HepG2 (cell line): ENCODE measurements at regions not wholly inside any gene's neighbourhood (a gene's known extent, or its start where the extent isn't known, plus 50 kb on each side); places are given as distances from the start of the nearest gene placed in this dataset.

Source experiments
- ATAC-seq: fragments of 200-7000 bp; cut with Tn5 transposase; 3 replicates; pipeline ENCODE4 v1.9.1; 2020; ENCODE audit warnings: mild to moderate bottlenecking, moderate library complexity
- BruUV-seq: library from RNA; stranded (reverse); fragments of 400-500 nt; replicated peaks from 2 replicates; lab custom pipeline; 2021; lab: Mats Ljungman, UMichigan
- CTCF ChIA-PET: fragments of 300-600 bp; formaldehyde crosslinking; extraction: SDS; loops from one replicate; lab custom pipeline; 2021; ENCODE audit warnings: low total read pairs, inconsistent platforms, low intra/inter-chr PET ratio; lab: Yijun Ruan, JAX
- POLR2A ChIA-PET: fragments of 350-600 bp; sonication (Branson Sonifier 250); formaldehyde crosslinking; loops from one replicate; lab custom pipeline; 2020; ENCODE audit warnings: antibody characterized with exemption, inconsistent platforms; lab: Yijun Ruan, JAX
- DNase-seq: peaks from one replicate; pipeline ENCODE4 v3.0.0-alpha.2; 2015; ENCODE audit warnings: low spot score
- FAIRE-seq: peaks from 3 replicates; lab custom pipeline; 2011; peaks lifted over from hg19 to GRCh38; lab: Jason Lieb, UNC
- H2AFZ ChIP-seq: one replicate; pipeline ENCODE4 v1.6.1; 2011; ENCODE audit warnings: low read length, inconsistent platforms
- H3K27ac ChIP-seq: fragments of 300-600 bp; 3 replicates; pipeline ENCODE4 v1.8.0; 2011; ENCODE audit warnings: mixed run types, mild to moderate bottlenecking, mixed read lengths, low read length, inconsistent platforms; ENCODE audit not compliant: insufficient read depth; ENCODE audit errors: extremely low read length
- H3K27me3 ChIP-seq, 2 experiments: fragments of 200-600 bp in 1 of 2; 2 replicates in 1 of 2; 3 replicates in 1 of 2; pipeline versions ENCODE4 v1.6.0 to v1.8.0; 2011; ENCODE audit warnings: low read length in 2 of 2, mild to moderate bottlenecking in 2 of 2, moderate library complexity in 2 of 2, inconsistent platforms in 1 of 2; ENCODE audit not compliant: insufficient read depth in 2 of 2, control insufficient read depth in 1 of 2
- H3K36me3 ChIP-seq, 2 experiments: fragments of 200-600 bp in 1 of 2; replicated peaks in 1 of 2; 2 replicates in 1 of 2; 3 replicates in 1 of 2; pipeline versions ENCODE4 v1.5.1 to v1.8.0; 2011; ENCODE audit warnings: low read length in 2 of 2, inconsistent platforms in 1 of 2; ENCODE audit not compliant: insufficient read depth in 2 of 2, control insufficient read depth in 1 of 2
- H3K4me1 ChIP-seq: 2 replicates; pipeline ENCODE4 v1.5.1; 2012; ENCODE audit warnings: low read length, inconsistent platforms; ENCODE audit not compliant: insufficient read depth
- H3K4me2 ChIP-seq: 2 replicates; pipeline ENCODE4 v1.6.0; 2011; ENCODE audit warnings: low read depth, low read length, inconsistent platforms
- H3K4me3 ChIP-seq, 3 experiments: fragments of 200-600 bp in 1 of 3; sonication (generic), shearing (Covaris generic) in 1 of 3; replicated peaks in 1 of 3; 2 replicates each; pipeline ENCODE4 v1.5.1; 2011 to 2016; ENCODE audit warnings: low read length in 3 of 3, inconsistent platforms in 2 of 3, low read depth in 2 of 3, mild to moderate bottlenecking in 2 of 3, control low read depth in 1 of 3, mixed read lengths in 1 of 3; ENCODE audit not compliant: insufficient read depth in 1 of 3
- H3K79me2 ChIP-seq: one replicate; pipeline ENCODE4 v1.6.1; 2011; ENCODE audit warnings: low read length, inconsistent platforms; ENCODE audit not compliant: insufficient read depth
- H3K9ac ChIP-seq: 2 replicates; pipeline ENCODE4 v1.6.0; 2011; ENCODE audit warnings: mild to moderate bottlenecking, low read depth, low read length, inconsistent platforms; ENCODE audit not compliant: insufficient read depth
- H3K9me3 ChIP-seq: 2 replicates; pipeline ENCODE4 v1.5.1; 2012; ENCODE audit warnings: mild to moderate bottlenecking, low read length
- H4K20me1 ChIP-seq: 2 replicates; pipeline ENCODE4 v1.6.0; 2011; ENCODE audit warnings: inconsistent platforms, mild to moderate bottlenecking, low read length, moderate library complexity; ENCODE audit not compliant: insufficient read depth
- BATF2 ChIP-seq: sonication (generic); formaldehyde crosslinking; IDR thresholded peaks from 2 replicates; pipeline ENCODE4 v1.8.0; 2022; ENCODE audit warnings: mild to moderate bottlenecking, missing genetic modification reagents, moderate library complexity
- FLYWCH1 ChIP-seq: sonication (generic); formaldehyde crosslinking; IDR thresholded peaks from 2 replicates; pipeline ENCODE4 v1.8.1; 2023; ENCODE audit warnings: mild to moderate bottlenecking, missing genetic modification reagents
- GABPB1 ChIP-seq: IDR thresholded peaks from 2 replicates; pipeline ENCODE4 v1.6.1; 2016; ENCODE audit warnings: mild to moderate bottlenecking, missing genetic modification reagents, moderate library complexity, missing compliant biosample characterization
- HDAC6 ChIP-seq: fragments of 200-600 bp; sonication (generic); IDR thresholded peaks from 2 replicates; pipeline ENCODE4 v1.7.0; 2017; ENCODE audit warnings: mild to moderate bottlenecking, antibody characterized with exemption, low read length, low read depth
- IRF1 ChIP-seq: sonication (generic); formaldehyde crosslinking; IDR thresholded peaks from 2 replicates; pipeline ENCODE4 v1.4.0; 2020; ENCODE audit warnings: low read depth, mild to moderate bottlenecking, missing genetic modification reagents
- KLF9 ChIP-seq: IDR thresholded peaks from 2 replicates; pipeline ENCODE4 v1.6.1; 2016; ENCODE audit warnings: low read depth
- MYC ChIP-seq: sonication (generic); formaldehyde crosslinking; IDR thresholded peaks from 2 replicates; pipeline ENCODE4 v1.9.0; 2021; ENCODE audit warnings: missing genetic modification reagents, borderline replicate concordance
- NPAS2 ChIP-seq: sonication (generic); formaldehyde crosslinking; IDR thresholded peaks from 2 replicates; pipeline ENCODE4 v1.8.0; 2022; ENCODE audit warnings: mild to moderate bottlenecking, missing genetic modification reagents, borderline replicate concordance
- NR2C2 ChIP-seq: sonication (generic); formaldehyde crosslinking; IDR thresholded peaks from 2 replicates; pipeline ENCODE4 v1.4.0; 2020; ENCODE audit warnings: missing genetic modification reagents, mild to moderate bottlenecking, moderate library complexity, borderline replicate concordance
- PHF5A ChIP-seq: IDR thresholded peaks from one replicate; pipeline ENCODE4 v1.6.1; 2018; ENCODE audit warnings: low read depth, missing genetic modification reagents; ENCODE audit not compliant: unreplicated experiment
- RFXAP ChIP-seq: sonication (generic); formaldehyde crosslinking; IDR thresholded peaks from 2 replicates; pipeline ENCODE4 v1.4.0; 2020; ENCODE audit warnings: missing genetic modification reagents, borderline replicate concordance
- ZBTB39 ChIP-seq: sonication (generic); formaldehyde crosslinking; IDR thresholded peaks from 2 replicates; pipeline ENCODE4 v1.5.0; 2020; ENCODE audit warnings: missing genetic modification reagents
- ZNF550 ChIP-seq: sonication (generic); formaldehyde crosslinking; IDR thresholded peaks from 2 replicates; pipeline ENCODE4 v1.4.0; 2020; ENCODE audit warnings: mild to moderate bottlenecking, missing genetic modification reagents, borderline replicate concordance
- in situ Hi-C: cut with HindIII; loops from 2 replicates; pipeline ENCODE4 v1.10.0; 2017; ENCODE audit warnings: low pct_unique_long_range_greater_than_20kb; ENCODE audit not compliant: extremely low pct_ligation_motif_present
- intact Hi-C: fragments of 100-400 bp; cut with micrococcal nuclease; formaldehyde crosslinking; loops from one replicate; pipeline ENCODE4 v1.10.0; 2022; ENCODE audit not compliant: unreplicated experiment

- H3K36me3 ChIP-seq, result no peaks in the 10 kb centered on the region
- H3K4me3 ChIP-seq, result no peak overlapping the region
- H3K4me1 ChIP-seq, result no peaks in the 10 kb centered on the region
- TF ChIP-seq HDAC6 (no peak), RFXAP (CRISPR knock-in tag) (no peak), MYC (no peak), KLF9 (CRISPR knock-in tag) (no peak), ZBTB39 (CRISPR knock-in tag) (no peak), NPAS2 (no peak), IRF1 (CRISPR knock-in tag) (no peak), NR2C2 (CRISPR knock-in tag) (no peak), ZNF550 (CRISPR knock-in tag) (no peak), PHF5A (CRISPR knock-in tag) (no peak), GABPB1 (CRISPR knock-in tag) (no peak), FLYWCH1 (no peak), BATF2 (CRISPR knock-in tag) (no peak)
- H3K79me2 ChIP-seq, result no peaks in the 10 kb centered on the region
- no TSS peak for BruUV-seq
- intact Hi-C loops (no loop called here), in situ Hi-C loops (no loop called here)
- H3K27me3 ChIP-seq, result no peaks in the 10 kb centered on the region
- DNase-seq (no peak), ATAC-seq (no peak), FAIRE-seq (no peak)
- H2AFZ ChIP-seq, result no peak overlapping the region
- no peak overlapping the region for H3K27ac ChIP-seq
- no peak overlapping the region for H3K4me2 ChIP-seq
- CTCF ChIA-PET, result no interaction called here
- H4K20me1 ChIP-seq, result no peaks in the 10 kb centered on the region
- POLR2A ChIA-PET, result no interaction called here
- H3K9ac ChIP-seq, result no peak overlapping the region
- H3K9me3 ChIP-seq, result no peaks in the 10 kb centered on the region
Observed at GRCh38 chr14:49396801-49397200, 189.4 kb downstream of the RPS29 start.
